Right lobe of liver (tissue), 6 donors: ENCODE measurements at regions not wholly inside any gene's neighbourhood (a gene's known extent, or its start where the extent isn't known, plus 50 kb on each side); places are given as distances from the start of the nearest gene placed in this dataset.

Source experiments
- ATAC-seq, 4 donors: fragments of 200-7000 bp; cut with Tn5 transposase; one replicate each; pipeline ENCODE4 v1.9.1; 2020; ENCODE audit warnings: mild to moderate bottlenecking in 4 of 4, moderate library complexity in 4 of 4
- DNase-seq, 3 donors: peaks; one replicate each; pipeline ENCODE4 v3.0.0-alpha.2; 2020
- H3K27ac ChIP-seq, 3 donors: fragments of 200-600 bp; one replicate each; pipeline ENCODE4 v1.8.0; 2022
- H3K27me3 ChIP-seq, 2 donors: fragments of 200-600 bp; one replicate each; pipeline ENCODE4 v1.8.0; 2022
- H3K36me3 ChIP-seq, 4 donors: fragments of 200-600 bp; sonication (generic) in 1 of 4; one replicate each; pipeline versions ENCODE4 v1.5.1 to v1.8.0; 2017 to 2022; ENCODE audit warnings: control low read depth in 1 of 4
- H3K4me1 ChIP-seq, 4 donors: fragments of 200-600 bp; sonication (generic) in 1 of 4; one replicate each; pipeline versions ENCODE4 v1.5.1 to v1.8.0; 2017 to 2022; ENCODE audit warnings: control low read depth in 1 of 4
- H3K4me3 ChIP-seq, 3 donors: fragments of 200-600 bp; one replicate each; pipeline ENCODE4 v1.8.0; 2022
- H3K9me3 ChIP-seq, 4 donors: fragments of 200-600 bp; sonication (generic) in 1 of 4; one replicate each; pipeline versions ENCODE4 v1.5.1 to v1.8.0; 2017 to 2022; ENCODE audit warnings: control low read depth in 1 of 4
- POLR2A ChIP-seq: fragments of 450-650 bp; IDR thresholded peaks from one replicate; pipeline ENCODE4 v1.6.1; 2017; ENCODE audit warnings: antibody characterized with exemption, mild to moderate bottlenecking
- WGBS: methylation state at CpG from one replicate; pipeline ENCODE4 v1.1.6; 2018; ENCODE audit warnings: low coverage, low lambda C conversion rate; ENCODE audit not compliant: insufficient coverage; ENCODE audit errors: missing lambda C conversion rate; 5-methylcytosine and 5-hydroxymethylcytosine counted together
- intact Hi-C, 2 donors: fragments of 100-400 bp; cut with DNase I; formaldehyde crosslinking; loops; one replicate each; pipeline versions ENCODE4 v1.11.2 to v1.14.1; 2022
- TF ChIP-seq, protein P1 (sequence below), 4 donors: fragments of 200-600 bp in 3 of 4; fragments of 450-650 bp in 1 of 4; IDR thresholded peaks; one replicate each; pipeline versions ENCODE4 v1.5.1 to v1.8.0; 2016 to 2022; ENCODE audit warnings: antibody characterized with exemption in 4 of 4, mild to moderate bottlenecking in 2 of 4
- donor health status: DM: no; HTN: yes; CAD: no.
- donor health status: DM: no; HTN: no; CAD: no.
- donor health status: DM: no; HTN: no; CAD: no.
- donor health status: DM: no; HTN: yes; CAD: no.
- donor health status: DM: no; HTN: yes; CAD: no.

DNA sequence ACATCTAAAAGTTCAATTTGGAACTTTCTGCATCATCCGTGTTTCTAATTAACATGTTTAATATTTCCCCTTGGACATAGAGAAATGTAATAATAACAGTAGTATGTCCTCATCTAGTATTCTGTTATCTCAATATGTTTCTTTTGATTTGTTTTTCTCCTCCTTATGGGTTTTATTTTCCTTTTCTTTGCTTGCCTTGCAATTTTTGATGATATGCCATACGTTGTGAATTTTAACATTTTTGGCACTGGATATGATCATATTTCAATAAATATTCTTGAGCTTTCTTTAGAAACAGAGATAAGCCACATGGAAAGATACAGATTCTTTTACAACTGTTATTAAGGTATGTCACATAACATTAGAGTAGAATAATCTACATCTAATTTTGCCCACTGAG is 1316.2 kb downstream of the CDH8 start:
- no peak overlapping the region for H3K27ac ChIP-seq
- no peak overlapping the region for H3K4me3 ChIP-seq
- no peaks in the 10 kb centered on the region for H3K9me3 ChIP-seq
- H3K27me3 ChIP-seq = no peaks in the 10 kb centered on the region
- intact Hi-C loops = no loop called here
- no peak for DNase-seq
- 31% methylated on average over 2 of the region's 2 CpGs for WGBS
- no peaks in the 10 kb centered on the region for H3K4me1 ChIP-seq
- no peak for TF ChIP-seq POLR2A
- TF ChIP-seq, protein P1, sequence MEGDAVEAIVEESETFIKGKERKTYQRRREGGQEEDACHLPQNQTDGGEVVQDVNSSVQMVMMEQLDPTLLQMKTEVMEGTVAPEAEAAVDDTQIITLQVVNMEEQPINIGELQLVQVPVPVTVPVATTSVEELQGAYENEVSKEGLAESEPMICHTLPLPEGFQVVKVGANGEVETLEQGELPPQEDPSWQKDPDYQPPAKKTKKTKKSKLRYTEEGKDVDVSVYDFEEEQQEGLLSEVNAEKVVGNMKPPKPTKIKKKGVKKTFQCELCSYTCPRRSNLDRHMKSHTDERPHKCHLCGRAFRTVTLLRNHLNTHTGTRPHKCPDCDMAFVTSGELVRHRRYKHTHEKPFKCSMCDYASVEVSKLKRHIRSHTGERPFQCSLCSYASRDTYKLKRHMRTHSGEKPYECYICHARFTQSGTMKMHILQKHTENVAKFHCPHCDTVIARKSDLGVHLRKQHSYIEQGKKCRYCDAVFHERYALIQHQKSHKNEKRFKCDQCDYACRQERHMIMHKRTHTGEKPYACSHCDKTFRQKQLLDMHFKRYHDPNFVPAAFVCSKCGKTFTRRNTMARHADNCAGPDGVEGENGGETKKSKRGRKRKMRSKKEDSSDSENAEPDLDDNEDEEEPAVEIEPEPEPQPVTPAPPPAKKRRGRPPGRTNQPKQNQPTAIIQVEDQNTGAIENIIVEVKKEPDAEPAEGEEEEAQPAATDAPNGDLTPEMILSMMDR (IDR thresholded peaks at IDR 0.05) = no peak
- H3K36me3 ChIP-seq = no peaks in the 10 kb centered on the region
- no peak for ATAC-seq

DNA sequence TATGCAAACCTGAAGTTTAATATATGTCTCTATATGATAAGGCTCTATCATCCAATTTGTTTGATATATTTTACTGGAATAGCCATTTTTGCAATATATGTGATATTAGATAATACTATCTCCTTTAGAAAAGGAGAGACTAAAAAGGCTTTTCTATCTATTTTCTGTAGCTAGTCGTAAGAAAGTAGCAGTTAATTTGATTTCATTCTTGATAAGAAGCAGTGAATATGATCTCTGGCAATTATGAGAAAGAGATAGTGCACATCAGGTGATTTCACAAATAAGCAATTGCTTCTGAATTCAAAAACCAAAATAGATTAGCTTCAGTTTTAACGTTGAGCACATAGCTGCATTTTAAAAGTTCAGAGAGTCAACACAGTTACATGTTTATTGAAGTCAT is 1318.4 kb downstream of the CDH8 start:
- no peak for ATAC-seq
- 43% methylated on average over 2 of the region's 2 CpGs for WGBS
- intact Hi-C loops = no loop called here
- Histone ChIP-seq H3K9me3 (no peaks in the 10 kb centered on the region), H3K4me3 (no peak overlapping the region), H3K27ac (no peak overlapping the region), H3K4me1 (no peaks in the 10 kb centered on the region), H3K36me3 (no peaks in the 10 kb centered on the region), H3K27me3 (no peaks in the 10 kb centered on the region)
- TF ChIP-seq, protein P1 (IDR thresholded peaks at IDR 0.05) = no peak
- no peak for TF ChIP-seq POLR2A
- DNase-seq = no peak

DNA sequence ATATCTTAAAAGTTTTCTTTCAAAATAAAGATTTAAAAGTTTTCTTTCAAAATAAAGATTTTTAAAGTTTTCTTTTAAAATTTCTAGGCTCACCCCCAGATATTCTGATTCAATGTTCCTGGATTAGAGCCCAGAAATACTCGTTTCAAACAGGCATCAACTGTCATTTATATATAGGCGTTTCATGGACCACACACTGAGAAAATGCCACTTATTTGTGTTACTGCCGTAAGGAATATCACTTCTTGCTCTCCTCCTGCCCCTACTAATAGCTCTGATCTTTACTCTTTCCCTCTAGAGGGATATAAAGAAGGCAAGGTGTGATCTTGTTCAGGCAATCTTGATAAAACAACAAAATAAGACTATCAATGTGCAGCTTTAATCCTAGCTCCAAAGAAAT is 1324.1 kb downstream of the CDH8 start:
- H3K4me1 ChIP-seq = no peaks in the 10 kb centered on the region
- TF ChIP-seq, protein P1 (IDR thresholded peaks at IDR 0.05) = no peak
- no peak for TF ChIP-seq POLR2A
- ATAC-seq (no peak), DNase-seq (no peak)
- no peaks in the 10 kb centered on the region for H3K36me3 ChIP-seq
- WGBS = 27% methylated on average over 3 of the region's 3 CpGs
- no peak overlapping the region for H3K27ac ChIP-seq
- H3K9me3 ChIP-seq = peaks cover 0 to 2% (median 0%) of the 10 kb centered on the region in 4 donors
- no peaks in the 10 kb centered on the region for H3K27me3 ChIP-seq
- intact Hi-C loops = no loop called here
- no peak overlapping the region for H3K4me3 ChIP-seq

DNA sequence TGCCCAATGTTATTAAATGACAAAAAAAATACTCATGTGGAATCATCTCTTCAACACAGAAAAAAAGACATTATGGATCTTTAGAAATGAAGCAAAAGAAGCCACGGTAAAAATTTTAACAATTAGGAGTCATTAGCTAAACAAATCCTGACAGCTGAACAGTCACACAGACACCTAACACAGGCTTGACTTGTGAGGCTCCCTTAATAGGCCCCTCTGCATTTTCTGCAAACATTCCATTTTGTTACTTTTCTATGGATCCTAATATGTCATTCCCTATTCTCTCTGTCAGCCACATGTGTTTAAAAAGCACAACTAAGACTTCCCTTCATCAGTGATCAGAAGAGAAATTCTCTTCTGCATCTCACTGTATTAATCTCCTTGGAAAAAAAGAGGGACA is 1331.5 kb downstream of the CDH8 start:
- no peak for TF ChIP-seq POLR2A
- TF ChIP-seq, protein P1 (IDR thresholded peaks at IDR 0.05) = no peak
- no peaks in the 10 kb centered on the region for H3K4me1 ChIP-seq
- H3K27me3 ChIP-seq = no peaks in the 10 kb centered on the region
- H3K9me3 ChIP-seq = peaks cover 0 to 2% (median 0%) of the 10 kb centered on the region in 4 donors
- intact Hi-C loops = no loop called here
- ATAC-seq = no peak
- no peaks in the 10 kb centered on the region for H3K36me3 ChIP-seq
- 50% methylated on average over 1 of the region's 1 CpG for WGBS
- no peak overlapping the region for H3K4me3 ChIP-seq
- no peak overlapping the region for H3K27ac ChIP-seq
- no peak for DNase-seq

DNA sequence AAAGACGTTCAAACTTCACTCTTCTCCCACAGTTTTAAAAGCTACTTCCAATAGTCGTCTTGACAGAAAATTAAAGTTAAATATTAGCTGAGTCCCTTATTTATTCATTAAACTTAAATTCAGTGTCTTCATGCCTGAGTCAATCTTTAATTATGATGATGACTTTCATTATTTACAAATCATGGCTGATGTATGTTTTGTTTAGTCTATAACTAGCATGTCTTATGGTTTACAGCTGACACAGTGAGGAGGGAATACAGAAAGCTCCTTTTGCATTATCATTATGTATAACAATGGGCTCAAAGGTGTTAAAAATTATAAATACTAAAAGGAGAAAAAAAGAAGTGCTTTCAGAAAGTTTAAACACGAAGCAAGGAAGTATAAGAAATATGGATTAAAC is 1333.1 kb downstream of the CDH8 start:
- Histone ChIP-seq H3K27me3 (no peaks in the 10 kb centered on the region), H3K9me3 (no peaks in the 10 kb centered on the region), H3K36me3 (no peaks in the 10 kb centered on the region), H3K4me3 (no peak overlapping the region), H3K4me1 (no peaks in the 10 kb centered on the region), H3K27ac (no peak overlapping the region)
- DNase-seq (no peak), ATAC-seq (no peak)
- intact Hi-C loops = no loop called here
- WGBS = 18% methylated on average over 3 of the region's 3 CpGs
- TF ChIP-seq, protein P1 (IDR thresholded peaks at IDR 0.05) = no peak
- TF ChIP-seq POLR2A = no peak
